HEK293T (cell line): ENCODE measurements at regions not wholly inside any gene's neighbourhood (a gene's known extent, or its start where the extent isn't known, plus 50 kb on each side); places are given as distances from the start of the nearest gene placed in this dataset.

Experiments used
- FOXK2 ChIP-seq: fragments of 450-650 bp; IDR thresholded peaks from 2 replicates; pipeline ENCODE4 v1.6.1; 2016; ENCODE audit warnings: mild to moderate bottlenecking
- FOXM1 ChIP-seq: fragments of 450-650 bp; IDR thresholded peaks from 2 replicates; pipeline ENCODE4 v1.6.1; 2017; ENCODE audit warnings: mild to moderate bottlenecking, borderline replicate concordance
- HDGF ChIP-seq: fragments of 450-650 bp; IDR thresholded peaks from 2 replicates; pipeline ENCODE4 v1.6.1; 2017; ENCODE audit warnings: antibody characterized with exemption, borderline replicate concordance
- NFRKB ChIP-seq: fragments of 450-650 bp; IDR thresholded peaks from 2 replicates; pipeline ENCODE4 v1.6.1; 2016; ENCODE audit warnings: mild to moderate bottlenecking, moderate library complexity
- SP1 ChIP-seq: fragments of 450-650 bp; IDR thresholded peaks from 2 replicates; pipeline ENCODE4 v1.6.1; 2017
- TARDBP ChIP-seq: fragments of 450-650 bp; IDR thresholded peaks from 2 replicates; pipeline ENCODE4 v1.6.1; 2016

DNA sequence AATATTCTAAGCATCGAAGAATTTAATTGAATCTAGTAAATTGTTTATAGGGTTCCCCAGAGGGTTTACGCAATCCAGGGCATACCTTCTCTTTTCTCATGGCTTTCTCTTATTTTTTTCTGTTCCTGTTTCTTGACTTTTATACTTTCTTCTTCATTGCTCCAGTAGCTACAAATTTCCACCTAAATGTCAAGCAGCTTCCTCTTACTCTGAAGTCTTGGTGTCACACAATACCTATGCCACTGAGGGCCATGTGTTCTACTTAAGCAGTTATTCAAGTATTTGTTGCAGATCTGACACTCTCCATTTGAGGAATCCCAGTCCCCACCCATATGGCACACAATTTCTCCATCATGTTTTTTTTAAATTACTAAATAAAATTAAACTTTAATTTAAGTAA is 343.1 kb upstream of the MBL2 start:
- no peak for TF ChIP-seq HDGF
- no peak for TF ChIP-seq TARDBP
- no peak for TF ChIP-seq FOXK2
- TF ChIP-seq NFRKB, result no peak
- TF ChIP-seq SP1, result no peak
- TF ChIP-seq FOXM1, result no peak
